ENCODE measurements at regions not wholly inside any gene's neighbourhood (a gene's known extent, or its start where the extent isn't known, plus 50 kb on each side); places are given as distances from the start of the nearest gene placed in this dataset.
"Not testable (repeated sequence)": the region's sequence is repeated elsewhere in the genome, so short reads cannot be mapped to it uniquely, and the experiment has no call there.

DNA sequence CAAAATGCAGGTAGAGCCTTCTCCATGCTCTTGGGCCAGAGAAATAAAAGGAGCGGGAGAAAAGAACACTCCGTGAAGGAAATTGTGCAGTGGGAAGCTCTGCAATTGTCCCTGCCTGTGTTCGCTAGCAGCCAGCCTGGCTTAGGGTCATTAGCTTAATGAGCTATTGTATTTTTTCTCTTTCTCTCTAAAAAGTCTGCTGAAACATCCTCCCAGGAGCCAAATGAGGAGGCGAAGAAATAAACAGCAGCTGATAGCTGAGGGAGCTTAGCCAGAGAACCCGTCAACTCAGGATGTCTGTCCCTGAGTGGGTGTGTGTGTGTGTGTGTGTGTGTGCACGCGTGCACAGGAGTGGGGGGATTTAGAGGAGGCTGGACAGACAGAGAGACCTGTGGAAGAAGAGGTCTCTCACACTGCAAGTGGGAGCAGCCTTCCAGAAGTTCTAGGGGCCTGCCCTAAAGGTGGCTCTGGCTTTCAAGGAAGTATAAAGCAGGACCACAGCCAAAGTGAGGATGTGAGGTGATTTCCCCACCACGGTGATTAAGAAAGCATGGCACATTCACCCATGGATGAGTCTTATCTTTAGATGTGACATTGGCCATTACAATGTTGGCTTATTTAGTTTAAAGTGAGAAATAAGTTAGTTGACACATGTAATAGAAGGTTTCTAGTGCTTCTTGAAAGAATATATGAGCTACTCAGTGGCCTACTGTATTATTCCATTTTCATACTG lies 690.4 kb downstream of the RNF144A start:
- DNase-seq = no peak

DNA sequence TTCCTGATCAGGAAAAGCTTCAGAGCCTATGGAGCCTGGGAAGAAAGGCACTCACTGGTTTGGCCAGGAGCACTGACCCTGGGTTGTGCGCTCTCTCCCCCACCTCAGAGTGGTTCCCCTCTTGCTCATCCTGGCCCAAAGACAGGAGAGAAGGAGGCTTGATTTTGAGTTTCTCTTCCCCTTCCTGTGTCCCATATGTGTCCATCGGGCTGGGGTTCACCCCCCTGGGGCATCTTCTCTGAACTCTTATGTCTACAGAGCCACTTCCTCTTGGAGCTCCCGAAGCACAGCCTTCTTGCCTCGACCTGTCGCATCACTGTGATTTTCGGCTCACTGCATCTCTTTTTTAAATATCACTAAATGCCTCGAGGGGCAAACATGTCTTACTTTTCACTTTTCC lies 692.3 kb downstream of the RNF144A start:
- DNase-seq = no peak

DNA sequence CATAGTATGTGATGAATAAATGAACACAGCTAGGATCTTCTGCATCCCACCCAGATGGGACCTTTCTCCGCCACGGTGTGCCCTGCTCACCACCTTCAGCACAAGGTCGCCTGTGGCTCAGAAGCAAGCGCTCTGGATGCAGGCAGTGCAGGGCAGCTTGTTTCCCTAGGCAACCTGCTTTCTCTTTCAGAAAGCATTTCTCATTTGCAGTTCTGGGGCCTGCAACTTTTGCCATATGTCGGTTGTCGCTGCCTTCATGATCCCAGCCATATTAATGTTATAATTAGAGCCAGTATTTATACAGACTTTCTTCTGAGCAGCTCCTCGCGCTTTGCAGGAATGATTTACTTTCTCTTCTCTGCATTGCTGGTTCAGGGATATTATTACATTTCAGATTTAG lies 692.8 kb downstream of the RNF144A start:
- DNase-seq = no peak

DNA sequence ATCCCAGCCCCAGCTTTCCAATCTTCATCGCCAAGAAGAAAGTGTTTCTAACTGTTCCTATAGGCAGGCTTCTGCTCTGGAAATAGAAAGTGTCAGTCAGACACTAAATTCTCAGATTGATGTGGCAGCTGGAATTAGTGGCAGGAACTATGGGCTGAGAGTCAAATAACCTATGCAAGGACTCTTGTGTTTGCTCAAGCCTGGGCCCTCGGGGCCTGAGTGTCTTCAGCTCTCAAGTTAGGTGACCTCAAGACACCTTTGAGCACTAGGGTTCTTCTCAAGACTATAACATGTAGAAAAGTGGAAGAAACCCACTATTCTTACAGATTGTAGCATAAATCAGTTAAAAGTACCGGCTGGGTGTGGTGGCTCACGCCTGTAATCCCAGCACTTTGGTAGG lies 694.5 kb downstream of the RNF144A start:
- no peak for DNase-seq

DNA sequence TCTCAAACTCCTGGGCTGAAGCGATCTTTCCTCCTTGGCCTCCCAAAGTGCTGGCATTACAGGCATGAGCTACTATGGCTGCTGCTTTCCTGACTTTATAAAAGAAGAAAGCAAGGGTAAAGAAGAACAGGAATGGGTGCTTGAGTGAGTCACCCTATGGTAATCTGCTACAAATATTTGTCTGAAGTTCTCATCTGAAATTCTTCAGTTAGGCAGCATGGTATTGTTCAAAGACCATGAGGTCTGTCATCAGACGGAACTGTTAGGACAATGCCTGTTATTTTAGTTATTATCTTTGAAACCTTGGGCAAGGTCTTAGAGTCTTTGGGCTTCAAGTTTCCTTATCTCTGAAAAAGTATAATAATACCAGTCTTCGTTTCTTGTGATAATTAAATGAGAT lies 695.8 kb downstream of the RNF144A start:
- no peak for DNase-seq

DNA sequence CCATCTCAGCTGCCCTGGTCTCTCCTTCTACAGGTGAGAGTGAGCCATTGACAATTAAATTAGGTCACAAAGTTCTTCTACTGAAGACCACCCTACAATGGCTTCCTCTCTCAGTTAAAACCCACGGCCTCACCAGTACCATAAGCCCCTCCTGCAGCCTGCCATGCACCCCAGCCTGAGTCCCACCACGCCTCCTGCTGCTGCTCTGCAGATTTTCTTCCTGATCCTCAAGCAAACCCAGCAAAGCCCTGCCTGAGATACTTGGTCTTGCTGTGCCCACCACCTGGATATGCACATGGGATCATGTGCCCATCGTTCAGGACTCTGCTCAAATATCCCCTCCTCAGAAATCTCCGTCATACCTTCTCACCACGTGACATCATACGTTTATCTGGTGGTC lies 696.6 kb downstream of the RNF144A start:
- DNase-seq = no peak

DNA sequence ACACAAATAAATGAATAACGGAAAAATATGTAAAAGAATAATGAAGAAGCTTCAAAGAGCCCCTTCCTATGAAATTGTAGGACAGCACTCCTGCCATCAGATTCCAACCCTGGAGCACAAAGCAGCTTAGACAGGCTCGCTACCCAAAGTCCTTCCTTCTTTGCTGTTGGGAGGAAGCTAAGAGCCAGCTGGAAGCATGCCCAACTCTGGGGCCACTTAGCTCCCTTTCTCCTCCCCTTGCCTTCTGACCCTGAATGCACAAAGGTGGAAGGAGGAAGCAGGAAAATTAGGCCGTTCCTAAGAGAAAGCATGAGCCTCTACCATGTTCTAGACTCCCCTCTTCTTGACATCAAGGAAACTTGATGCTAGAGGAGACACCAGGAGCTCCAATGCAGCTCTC lies 700.8 kb downstream of the RNF144A start:
- DNase-seq = no peak

DNA sequence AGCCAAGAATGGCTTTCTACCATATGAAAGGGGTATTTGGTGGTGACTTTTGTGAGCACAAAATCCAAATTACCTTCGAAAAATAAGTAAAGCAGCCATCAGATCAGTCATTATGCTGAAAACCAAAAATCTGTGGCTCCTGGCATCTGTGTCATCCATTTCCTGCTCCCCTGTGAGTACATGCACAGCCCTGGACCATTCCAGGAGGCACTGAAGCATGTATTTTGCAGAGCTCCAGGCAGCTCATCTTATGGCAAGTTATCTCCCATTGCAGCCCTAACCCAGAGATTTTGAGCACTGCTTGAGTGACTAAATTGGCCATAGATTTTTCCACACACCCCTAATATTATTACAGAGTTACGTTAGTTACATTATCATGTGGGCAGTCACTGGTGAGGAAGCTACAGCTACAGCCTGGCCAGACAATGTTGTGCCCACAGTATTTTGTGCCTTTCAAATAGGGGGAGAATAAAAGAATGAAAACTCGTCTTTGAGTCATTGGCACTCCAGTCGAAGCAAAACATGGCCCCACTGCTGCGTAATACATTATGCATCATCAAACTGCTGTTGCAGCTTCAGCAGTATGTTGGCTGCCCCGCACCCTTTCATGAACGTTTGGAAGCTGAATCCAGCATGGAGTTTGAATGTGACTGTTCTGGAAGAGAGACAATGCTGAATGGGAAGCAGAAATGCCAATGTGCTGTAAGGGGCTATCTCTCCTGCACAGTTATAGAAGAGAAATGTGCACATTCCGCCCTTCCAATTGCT lies 702.2 kb downstream of the RNF144A start:
- no peak for DNase-seq

DNA sequence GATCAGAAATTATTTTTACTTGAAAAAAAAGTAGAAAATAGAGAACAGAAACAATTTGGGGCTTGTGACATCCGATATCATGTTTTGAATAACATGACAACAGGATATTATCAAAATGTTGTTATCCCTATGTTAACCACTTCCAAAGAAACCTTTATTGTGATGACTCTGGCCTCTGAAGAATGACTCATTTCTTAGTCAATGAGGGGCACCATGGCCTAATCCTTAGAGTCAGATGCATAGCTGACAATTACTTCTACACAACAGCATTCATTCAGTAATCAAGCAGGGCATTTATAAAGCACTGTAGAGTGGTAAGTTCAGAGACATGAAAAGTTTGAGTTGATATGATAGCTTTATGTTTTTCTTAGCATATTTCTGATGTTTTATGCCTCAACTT lies 703.0 kb downstream of the RNF144A start:
- DNase-seq = no peak

DNA sequence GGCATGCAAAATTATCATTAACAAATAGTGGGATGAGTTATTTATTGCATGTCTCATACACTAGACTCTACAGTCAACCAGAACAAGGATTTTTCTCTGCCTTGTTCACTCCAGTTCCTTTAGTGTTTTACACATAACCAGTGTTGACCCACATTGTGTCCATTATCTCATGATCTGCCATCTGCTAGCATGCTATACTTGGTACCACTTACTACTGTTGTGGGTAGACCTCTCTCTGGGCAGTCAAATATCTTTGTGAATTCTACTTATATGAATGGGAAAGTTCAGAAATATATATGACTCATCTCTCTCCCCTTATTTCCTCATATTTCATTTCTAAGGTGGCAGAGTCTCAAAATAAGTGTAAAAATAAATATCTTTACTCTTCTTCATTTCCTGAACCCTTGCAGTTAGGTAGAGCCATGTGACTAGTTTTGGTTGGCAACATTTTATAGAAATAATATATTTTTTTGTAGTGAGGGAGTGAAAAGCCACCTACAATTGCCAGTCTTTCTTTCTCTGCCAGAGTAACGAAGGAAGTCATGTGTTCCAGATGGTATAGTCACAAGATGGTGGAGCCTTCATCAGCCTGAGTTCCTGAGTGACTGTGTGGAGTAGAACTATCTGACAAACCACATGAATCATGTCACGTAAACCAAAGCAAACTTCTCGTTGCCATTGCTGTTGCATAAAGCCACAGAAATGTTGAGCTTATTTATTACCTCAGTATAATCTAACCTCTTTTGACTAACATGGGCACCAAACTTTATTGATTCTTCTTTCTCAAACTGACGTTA lies 704.0 kb downstream of the RNF144A start:
- DNase-seq = no peak

DNA sequence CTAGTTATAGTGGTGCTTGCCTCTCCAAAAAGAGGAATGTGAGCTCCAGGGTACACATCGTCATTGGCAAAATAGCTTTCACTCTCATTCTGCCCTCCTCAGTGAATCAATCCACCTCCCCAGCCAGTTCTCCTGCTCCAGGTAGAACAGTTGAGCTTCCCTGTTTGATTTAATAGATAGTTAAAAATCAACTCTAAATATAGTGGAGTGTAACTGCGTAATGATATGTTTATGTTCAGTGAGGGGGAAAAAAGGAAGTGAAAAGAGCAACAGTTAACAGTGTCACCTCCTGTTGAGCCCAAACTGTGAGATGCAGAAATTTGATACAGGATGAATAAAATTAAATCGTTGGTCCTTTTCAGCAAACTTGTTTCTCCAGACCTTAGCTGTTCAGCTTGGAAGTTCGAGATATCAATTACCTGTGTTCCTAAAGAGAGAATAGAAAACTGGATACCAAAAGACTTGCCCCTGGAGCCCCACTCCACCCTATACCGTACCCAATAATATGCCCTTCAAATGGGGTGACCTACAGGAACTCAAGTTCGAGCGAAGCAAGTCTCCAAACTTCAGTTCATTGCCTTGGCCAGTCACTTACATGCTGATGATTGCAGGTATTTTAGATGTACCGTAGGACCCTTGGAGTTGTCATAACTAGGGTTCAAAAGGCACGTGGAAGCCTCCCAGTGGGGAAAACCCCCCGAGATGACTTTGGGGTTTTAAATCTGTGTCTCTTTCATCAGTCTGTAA lies 708.4 kb downstream of the RNF144A start:
- DNase-seq = no peak

DNA sequence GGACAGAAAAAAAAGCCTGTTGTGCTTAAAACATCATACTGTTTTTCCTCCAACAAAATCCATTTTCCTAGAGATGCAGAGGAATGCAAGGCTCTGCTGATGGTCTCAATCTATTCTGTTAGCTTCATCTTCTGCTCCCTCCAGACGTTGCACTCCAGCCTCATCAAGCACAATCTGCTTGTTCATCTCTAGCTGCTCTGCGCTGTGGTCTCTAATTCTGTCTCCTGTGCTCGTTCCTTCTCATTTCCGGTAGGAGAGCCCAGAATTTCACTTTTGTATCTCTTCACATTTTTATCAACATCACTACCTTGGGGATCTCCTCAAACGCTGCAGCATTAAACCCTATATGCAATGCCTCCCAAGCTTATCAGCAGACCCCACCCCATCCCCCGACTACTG lies 708.9 kb downstream of the RNF144A start:
- no peak for DNase-seq

DNA sequence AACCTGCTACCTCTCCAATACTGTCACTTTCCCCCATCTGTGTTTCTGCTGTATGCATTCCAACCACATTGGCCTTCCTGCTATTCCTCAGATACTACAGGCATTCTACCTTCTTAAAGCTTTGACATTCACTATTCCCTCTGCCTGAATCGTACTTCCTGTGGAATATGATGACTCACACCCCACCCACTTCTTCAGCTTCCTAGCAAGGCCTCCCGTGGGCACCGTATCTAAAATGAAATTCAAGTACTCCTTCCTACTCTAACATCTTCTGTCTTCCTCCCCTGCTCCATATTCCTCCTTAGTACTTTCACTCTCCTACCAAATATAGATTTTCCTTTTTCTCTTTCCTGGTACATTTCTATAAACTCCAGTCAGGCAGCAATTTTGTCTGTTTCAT lies 710.4 kb downstream of the RNF144A start:
- DNase-seq = no peak

DNA sequence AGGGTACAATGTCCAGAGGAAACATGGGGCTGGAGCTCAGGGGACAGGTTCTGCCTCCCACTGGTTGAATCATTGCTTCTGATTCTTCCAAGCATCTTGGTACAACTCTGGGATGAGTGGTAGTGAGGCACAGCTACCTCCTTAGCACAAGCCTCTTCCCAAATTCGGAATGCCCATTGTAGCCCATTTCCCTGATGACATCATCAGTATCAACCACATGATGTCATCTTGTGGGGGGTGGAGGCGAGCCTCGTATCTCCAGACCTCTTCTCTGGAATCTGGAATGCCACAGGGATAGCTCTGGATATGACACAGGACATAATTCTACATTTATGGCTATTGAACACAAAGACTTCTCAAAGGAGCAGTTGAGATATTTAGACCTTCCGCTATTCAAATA lies 715.2 kb downstream of the RNF144A start:
- DNase-seq = no peak

DNA sequence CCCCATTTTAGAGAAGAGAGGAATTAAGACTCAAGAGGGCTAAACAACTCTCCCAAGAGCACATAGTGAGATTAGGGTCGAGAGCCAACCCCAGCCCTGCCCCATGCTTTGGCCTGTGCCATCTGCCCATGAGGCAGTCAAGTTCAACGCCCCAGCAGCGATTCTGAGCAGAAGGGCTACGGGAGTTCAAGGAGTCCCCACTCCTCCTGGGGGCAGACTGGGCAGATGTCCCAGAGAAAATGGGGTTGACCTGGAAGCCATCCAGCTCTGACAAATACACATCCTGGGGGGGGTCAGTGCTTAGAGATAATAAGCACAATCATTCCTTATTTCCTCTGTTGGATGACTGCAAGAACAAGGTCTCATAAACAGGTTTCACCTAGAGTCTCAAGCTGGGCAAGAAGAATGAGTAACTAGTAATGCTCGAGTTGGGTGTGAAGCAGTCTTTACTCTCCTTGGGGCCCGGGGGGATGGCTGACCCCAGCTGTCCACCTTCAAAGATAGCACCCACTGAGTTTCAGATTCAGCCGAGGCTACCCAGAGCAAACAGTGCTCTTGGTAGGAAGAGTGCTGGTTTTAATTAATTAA lies 716.4 kb downstream of the RNF144A start:
- peak; percentile 71 for DNase-seq

DNA sequence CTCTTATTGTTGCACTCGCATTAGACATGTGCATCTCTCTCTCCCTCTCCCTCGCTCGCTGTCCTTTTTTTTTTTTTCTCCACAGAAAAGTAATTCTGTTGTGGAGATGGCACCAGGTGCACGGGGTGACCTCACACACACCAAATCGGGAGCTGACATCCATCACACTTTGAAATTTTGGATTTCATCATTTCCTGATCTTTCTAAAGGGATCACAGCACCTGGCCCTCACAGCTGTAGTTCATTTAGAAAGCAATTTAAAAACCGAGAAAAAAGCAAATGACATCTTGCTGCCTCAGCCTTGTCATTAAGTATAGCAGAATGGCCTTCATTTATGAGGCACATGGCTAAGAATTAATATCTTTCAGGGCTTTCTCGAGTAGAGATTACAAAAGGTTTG lies 717.2 kb downstream of the RNF144A start:
- peak; percentile 51 for DNase-seq

DNA sequence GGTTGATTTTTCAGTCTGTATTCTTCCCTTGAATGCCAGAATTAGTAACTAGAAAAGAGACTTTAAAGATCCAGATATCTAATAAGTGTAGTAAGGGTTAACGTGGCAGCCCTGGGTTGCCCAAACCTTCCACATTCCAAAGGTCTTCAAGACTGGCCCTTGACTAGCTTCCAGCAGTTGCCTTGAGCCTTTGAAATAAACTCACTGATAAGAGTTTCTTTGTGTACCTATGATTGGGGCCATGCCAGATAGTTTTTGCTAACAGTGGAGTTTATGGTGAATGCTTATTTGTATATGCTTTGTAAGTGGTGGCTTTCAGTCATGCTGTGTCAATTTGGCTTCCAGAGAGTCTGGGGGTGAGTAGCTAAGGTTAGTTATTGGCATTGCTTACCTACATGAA lies 722.3 kb downstream of the RNF144A start:
- DNase-seq = no peak

DNA sequence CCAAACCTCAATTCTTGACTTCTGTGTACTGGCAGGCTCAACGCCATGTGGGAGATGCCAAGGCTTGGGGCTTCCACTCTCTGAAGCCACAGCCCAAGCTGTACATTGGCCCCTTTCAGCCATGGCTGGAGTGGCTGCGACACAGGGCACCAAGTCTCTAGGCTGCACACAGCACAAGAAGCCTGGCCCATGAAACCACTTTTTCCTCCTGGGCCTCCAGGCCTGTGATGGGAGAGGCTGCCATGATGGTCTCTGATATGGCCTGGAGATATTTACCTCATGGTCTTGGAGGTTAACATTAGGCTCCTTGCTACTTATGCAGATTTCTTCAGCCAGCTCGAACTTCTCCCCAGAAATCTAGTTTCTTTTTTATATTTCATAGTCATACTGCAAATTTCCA lies 724.1 kb downstream of the RNF144A start:
- not testable (repeated sequence) for DNase-seq

DNA sequence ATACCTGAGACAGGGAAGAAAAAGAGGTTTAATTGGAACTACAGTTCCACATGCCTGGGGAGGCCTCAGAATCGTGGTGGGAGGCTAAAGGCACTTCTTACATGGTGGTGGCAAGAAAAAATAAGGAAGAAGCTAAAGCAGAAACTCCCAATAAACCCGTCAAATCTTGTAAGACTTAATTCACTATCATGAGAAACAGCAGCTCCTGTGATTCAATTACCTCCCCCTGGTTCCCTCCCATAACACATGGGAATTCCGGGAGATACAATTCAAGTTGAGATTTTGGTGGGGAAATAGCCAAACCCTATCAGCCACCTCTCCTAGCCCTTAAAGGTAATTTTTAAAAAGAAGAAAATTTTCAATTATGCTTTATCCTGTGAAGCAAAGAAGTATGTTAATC lies 728.8 kb downstream of the RNF144A start:
- DNase-seq = no peak

DNA sequence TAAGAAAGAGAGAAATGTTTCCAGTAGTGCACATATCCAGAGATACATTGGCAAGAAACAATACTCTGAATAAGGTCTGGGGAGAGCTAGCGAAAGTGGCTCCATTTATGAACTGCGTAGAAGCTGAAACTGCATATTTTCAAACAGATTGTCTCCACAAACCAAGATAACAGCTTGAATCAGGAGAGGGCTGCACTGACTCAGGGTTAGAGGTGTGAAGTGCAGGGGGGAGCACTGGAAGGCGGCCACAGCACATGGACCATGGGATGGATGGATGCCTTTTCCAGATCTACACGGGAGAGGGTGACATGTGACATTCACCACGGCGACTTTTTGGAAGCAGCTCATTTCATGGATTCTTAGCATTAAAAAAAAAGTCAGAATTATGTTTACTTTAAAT lies 729.4 kb downstream of the RNF144A start:
- no peak for DNase-seq

DNA sequence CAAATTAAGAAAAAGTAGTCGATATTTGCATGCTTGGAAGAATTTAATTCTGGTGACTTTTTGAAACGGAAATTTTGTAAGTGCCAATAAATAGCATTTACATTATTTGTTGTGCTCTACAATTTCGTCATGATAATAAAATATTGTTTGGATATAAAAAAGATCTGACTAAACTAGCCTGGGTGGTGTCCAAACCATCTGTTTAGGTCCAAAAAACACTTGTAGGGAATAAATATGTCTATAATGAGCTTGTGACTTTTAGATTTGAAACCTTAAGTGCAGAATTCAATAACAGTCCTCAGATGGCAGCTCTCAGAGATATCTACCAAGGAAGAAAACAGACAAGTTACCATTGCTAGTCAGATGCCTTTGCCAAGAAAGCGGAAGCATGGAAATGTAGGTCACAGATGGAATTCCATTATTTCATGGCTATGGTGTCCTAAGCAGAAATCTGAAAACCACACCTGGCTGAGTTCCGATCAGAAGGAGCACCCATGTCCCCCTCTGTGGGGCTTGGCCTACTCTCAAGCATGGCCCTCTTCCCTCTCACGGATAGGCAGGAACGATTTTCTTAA lies 731.1 kb downstream of the RNF144A start:
- DNase-seq = no peak

DNA sequence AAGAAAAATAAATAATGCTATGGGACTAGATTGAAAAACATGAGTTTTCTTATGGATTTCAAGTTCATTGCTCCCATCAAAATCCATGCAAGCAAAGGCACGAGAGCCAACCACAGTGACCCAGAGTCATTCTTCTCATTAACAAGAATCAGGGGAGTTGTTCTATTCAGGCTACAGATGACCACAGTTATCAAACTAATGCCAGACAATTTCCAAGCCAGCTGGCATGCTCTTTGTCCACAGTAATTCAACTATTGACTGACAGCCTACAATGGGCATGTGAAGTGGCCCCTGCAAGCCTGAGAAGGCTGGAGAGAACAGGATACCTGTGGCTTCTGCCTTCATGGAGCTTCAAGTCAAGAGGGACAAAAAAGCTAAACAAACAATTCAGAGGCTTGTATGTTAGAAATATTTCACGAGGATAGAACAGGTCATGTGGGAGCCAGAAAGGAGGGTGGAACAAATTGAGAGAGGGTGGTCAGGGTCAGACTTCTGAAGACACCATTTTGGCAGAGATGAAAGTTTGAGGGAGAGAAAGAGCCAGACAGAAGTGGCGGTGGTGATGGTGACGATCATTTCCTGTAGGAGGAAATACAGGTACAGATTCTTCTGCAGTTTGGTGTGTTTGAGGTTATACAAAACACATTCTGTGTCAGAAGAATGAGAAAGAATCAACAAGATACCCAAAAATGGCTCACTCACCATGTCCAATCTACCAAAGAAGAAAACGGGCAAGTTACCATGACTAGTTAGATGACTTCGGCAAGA lies 732.4 kb downstream of the RNF144A start:
- no peak for DNase-seq

Measured in NCI-H1092 (cell line).